ENCODE measurements at regions not wholly inside any gene's neighbourhood (a gene's known extent, or its start where the extent isn't known, plus 50 kb on each side); places are given as distances from the start of the nearest gene placed in this dataset.
"Not testable (repeated sequence)": the region's sequence is repeated elsewhere in the genome, so short reads cannot be mapped to it uniquely, and the experiment has no call there.

DNA sequence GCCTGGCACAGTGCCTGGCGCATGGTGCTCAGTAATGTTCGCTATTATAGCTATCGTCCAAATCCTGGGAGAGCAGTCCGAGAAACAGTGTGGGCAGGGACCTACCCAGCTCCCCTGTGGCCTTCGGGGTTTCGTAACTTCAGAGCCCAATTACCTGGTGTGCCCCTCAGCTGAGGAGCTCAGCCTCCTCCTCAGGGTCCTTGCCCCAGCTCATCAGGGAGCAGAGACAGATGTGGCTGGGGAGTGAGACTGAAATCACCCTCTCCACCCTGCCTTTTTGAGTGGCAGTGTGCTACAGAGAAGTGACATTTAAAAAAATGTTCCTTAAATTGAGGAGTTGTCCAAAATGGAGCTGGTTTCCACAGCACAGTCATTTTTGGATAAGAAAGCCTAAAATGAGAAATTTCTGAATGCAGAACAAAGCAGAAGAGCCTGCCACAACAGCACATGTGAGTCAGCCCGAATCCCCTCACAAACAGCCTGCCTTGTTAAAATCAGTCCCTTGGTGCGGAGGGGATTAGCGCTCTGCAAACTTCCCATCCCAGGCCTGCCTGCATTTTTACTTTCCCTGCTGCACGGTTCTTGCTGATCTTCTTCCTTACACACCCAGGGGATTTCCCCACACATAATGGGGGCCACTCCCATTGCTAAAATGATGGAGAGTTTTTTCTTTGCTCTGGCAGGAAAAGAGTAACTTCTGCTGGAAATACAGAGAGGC, 78.1 kb upstream of the PITX1 start:
- DNase-seq, result no peak

DNA sequence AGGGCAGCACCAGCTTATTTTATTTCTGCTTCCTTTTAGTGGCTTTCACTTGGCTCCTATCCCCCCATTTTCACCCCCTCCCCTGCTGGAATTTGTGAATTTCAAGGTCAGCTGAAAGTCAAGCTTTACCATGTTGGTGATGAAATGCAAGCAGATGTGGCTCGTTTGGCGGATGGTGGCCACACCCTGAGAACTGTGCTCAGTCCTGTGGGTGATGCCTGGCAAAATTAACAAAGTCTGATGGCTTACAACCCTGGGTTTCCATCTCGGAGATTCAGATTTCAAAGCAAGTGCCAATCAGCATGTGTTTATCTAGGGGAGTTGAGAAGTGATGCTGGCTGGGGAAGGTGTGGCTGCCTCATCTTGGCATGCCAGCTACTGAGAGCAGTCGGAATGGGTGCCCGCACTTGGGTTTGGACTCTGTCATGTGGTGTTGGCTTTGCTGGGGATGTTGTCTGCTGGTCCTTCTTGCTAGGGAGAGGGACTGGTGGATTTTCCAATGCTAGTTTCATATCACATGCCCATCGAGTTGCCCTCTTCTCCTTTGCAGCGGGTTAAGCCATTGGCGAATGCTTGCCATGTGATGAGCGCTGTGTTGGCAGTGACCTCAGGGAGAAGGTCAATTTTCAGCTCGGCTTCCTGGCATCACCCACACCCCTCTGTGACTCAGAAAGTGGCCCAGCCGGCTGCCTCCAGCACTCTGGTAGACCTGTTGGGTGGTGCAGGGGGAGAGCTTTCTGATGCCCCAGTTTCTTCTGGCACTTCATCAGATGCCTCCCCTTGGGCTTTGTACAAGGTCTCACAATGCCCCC, 77.0 kb upstream of the PITX1 start:
- no peak for DNase-seq

DNA sequence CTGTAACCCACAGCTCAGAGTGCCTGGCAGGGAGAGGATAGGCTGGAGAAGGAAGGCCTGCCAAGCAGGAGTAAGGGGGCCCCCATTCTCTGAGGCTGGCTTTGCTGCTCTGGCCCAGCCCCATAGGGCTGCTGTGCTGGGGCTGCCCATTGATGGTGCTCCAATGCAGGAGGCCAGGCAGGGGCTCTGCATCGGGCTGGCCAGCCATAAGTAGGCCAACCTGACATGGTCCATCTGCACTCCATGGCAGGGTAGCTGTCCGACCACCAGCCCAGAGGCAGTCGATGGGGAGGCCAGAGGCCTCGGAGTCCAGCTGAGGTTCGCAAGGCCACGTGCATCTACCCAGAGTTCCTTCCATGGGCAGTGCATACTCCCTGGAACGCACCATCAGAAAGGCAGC, 75.0 kb upstream of the PITX1 start:
- no peak for DNase-seq

DNA sequence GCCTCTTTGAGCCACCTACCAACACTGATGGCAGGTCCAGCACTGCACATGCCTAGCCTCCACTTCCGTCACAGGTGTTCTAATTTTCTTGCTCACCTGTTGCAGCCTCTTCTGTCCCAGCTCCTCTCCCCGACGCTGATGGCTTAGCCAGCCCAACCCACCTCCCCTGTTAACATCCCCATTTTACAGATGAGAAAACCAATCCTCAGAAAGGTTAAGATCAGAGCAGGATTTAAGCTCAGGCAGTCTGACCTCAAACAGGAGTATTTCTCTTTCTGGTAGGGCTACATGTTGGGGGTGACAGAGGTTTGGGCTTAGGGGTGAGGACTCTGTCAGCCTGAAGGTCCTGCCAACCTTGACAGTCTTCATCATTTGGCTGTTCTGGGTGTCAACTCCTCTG, 74.5 kb upstream of the PITX1 start:
- no peak for DNase-seq

DNA sequence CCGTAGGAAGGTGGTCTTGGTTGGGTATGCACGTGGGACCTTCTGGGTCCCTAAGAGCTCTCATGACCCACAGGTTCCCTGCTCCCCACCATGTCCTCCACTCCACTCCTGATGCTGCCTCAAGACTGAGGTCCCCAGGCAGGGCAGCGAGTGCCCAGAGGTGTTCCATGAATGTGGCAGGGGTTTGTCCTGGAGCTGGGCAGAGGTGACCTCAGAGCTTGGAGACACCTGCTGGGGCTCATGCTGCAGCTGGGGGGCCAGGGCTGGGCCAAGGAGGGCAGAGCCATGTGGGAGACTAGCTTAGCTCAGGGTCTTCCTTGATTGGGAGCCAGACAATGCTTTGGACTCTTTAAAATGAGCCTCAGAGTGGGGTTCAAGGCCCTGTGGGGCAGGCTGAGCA, 74.0 kb upstream of the PITX1 start:
- no peak for DNase-seq

DNA sequence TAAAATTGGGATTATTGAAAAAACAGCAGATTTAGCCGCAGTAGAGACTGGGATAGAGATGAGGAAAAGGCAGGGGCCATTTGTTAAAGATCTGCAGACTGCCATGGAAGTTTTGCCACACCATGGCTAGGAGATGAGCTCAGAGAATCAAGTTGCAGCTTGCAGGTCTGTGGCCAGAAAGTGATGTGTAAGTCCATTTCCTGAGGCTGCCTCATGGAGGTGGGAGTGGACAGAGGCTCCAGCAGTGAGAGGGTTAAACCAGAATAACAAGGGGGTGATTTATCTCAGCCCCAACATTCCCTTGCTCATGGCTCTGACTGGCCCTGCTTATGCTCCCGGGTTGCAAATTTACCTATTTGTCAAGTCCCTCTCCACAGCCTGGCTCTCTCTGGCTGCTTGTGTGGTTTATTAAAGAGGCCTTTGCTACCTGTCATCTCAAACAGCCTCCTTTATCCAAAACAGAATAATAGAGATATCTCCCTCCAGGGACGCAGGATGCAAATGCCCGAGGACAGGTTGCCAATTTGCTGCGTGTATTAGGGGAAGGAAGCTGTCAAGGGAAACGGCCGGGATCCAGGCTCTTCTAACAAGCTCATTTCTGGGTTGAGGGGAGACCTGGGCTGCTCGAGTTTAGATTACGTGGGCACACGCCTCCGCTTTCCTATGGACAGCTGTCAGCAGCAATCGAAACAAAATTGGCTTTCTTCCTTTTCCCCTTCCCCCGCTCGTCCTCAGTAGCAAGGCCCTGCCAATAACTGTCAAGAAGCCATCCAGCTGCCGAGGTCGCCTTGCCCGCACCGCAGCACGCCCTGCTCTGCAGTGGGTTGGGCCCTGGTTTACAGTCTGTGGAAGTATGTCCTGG, 72.8 kb upstream of the PITX1 start:
- no peak for DNase-seq

DNA sequence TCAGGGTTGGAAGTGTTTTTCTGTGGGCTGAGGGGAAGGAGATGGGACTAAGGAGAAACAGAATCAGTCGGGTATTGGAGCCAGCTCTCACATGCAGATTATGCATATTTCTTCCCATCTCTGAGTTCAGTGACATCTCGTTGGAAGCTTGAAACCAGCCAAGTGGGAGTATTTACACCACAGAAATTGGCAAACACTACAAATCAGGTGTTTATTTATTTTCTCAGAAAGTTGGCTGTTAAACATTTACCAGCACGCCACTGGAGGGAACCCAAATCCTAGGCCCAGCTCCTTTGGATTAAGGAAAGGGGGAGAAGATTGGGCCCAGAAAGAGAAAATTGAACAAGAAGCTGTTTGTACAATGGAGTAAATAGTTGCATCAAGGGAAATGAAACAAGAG, 72.1 kb upstream of the PITX1 start:
- peak; percentile 42 for DNase-seq

DNA sequence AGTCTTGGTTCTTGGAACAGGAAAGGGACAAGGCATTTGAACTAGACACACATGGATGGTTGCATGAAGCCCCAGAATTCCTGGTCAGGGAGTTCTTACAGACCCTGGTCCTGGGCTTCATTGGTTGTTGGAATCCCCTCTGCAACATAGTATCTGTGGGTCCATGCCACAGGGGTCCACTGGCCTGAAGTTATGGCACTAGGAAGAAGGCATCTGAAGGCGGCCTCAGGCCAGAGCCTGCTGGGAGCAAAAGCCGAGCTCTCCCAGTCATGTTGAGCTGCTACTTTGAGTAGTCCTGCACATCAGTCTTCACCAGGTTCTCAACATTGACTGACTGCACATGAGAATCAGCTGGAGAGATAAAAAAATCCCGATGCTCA, 71.1 kb upstream of the PITX1 start:
- no peak for DNase-seq

DNA sequence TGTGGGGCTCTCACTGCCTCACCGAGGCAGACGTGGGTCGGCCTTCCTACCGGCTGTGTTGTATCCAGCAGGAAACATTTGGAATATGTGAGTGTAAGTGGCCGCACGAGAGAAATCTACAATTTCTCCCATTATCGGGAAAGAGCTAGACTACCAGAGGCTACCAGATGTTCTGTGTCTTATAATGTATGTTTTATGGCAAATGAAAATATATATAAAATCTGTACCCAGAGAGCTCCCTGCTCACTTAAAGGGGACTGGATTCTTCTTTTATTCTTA, 69.5 kb upstream of the PITX1 start:
- no peak for DNase-seq

DNA sequence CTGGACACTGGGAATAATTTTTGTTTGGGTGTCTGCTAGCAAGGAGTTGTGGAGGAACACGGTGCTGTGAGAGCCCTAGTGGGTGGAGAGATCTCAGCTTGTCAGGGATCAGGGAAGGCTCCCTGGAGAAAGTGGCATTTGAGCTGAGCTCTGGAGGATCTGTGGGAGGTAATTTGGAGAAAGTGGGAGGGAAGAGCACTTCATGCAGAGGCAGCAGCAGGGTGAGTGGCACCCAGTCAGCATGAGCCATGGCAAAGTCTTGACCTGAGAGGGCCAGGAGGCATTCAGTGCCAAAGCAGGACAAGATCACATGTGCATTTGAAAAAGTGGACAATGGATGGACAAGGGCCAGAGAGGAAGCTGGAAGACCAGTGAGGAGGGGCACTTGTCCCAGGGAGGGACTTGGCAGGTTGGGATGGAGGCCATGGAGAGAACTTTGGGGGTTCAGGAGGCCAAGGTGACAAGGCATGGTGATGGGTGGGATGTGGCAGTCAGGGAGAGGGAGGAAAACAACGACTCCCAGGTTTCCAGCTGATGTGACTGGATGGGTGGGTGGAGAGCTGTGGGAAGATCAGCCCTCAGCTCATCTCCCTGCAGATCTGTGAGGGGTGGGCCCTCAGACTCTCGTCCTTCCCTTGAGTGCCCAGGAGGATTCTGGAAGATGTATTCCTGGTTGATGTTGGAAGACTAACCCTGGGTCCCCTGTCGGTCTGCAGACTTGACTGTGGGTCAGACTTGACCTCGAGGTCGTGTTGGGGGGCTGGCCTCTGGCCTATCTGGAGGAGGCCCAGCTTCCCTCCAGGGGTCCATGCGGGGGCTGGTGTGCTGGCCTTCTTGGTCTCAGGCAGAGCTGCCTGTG, 68.9 kb upstream of the PITX1 start:
- no peak for DNase-seq

DNA sequence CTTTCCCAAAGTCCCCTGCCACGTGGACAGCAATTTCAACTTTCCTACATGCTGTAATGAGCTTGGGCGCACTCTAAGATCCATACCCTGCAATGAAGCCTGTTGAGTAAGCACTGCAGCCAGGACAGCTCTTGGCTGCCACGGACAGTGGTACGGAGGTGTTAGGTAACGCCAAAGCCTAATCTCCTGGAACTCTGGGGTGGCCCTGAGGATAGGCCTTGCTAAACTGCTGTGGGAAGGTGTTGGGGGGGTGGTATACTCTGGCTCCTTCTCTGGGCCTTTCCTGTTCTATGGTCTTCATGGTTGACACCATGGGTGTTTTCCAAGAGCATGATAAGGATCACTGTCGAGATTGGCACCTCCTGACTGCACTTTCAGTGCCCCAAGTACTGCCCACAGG, 66.4 kb upstream of the PITX1 start:
- no peak for DNase-seq

DNA sequence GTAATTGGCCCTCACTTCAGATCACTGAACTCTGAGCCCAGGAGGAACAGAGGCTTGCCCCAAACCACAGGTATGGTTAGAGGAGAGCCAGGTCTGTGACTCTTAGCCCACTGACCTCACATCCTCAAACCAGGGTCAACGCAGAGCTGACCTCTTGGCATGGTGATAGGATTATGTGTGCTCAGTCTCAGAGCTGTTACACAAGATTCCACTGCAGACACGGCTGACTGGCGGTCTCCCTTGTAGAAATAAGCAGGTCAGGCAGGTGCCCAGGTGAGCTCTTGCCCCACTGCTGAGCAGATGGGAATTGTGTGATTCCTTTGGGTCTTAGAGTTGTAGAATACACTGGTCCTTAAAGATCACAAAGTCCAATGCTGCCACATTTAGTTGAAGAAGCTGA, 66.0 kb upstream of the PITX1 start:
- DNase-seq, result no peak

DNA sequence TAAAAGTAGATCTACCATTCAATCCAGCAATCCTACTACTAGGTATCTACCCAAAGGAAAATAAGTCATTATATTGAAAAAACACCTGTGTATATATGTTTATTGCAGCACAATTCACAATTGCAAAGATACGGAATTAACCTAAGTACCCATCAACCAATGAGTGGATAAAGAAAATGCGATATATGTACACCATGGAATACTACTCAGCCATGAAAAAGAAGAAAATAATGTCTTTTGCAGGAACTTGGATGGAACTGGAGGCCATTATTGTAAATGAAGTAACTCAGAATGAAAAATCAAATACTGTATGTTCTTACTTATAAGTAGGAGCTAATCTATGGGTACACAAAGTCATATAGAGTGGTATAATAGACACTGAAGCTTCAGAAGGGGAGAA, 63.4 kb upstream of the PITX1 start:
- DNase-seq, result no peak

DNA sequence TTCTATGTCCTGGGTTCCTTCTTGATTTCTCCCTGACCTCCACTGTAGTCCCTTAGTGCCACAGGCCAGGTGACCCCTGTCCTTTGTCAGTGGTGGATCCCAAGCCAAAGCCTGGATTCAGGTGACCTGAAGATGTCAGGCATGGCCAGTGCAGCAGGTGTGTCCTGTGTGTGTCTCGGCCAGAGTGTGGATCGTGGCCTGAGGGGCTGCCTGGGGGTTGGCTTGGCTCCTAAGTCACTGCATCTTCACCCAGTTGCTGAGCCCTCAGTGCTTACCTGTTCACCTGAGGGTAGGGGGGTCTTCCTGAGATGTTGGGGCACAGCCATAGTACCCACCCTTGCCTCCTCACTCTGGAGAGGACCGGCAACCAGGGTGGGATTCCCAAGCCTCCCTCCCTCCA, 61.8 kb upstream of the PITX1 start:
- DNase-seq, result no peak

DNA sequence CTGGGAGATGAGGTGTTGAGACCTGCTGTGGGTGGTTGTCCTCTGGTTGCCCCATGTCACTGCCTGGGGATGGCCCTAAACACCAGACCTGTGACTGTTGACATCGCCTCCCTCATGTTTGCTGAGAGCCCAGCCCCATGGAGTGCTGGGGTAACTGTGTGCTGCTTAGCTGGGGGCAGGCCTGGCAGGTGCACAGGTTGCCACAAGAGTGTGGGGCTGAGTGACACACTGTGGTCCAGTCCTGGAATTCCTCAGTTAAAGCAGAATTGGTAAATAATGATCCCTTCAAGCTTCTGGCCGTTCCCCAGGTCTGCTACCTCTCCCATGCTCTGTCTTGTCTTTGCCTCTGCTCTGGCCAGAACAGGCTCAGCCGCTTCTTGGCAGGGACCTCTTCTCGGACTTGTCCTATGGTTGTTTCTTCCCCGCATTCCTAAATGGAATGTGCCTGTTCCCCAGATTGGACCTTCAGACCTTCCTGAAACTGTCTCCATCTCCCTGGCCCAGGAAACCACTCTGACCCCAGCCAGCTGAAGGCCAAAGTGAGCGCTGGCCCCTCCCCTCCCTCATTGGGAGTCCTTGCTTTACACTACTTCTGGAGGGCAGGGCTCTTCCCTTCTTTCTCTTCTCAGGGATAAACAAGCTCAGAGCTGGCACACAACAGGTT, 61.2 kb upstream of the PITX1 start:
- peak; percentile 17 for DNase-seq

DNA sequence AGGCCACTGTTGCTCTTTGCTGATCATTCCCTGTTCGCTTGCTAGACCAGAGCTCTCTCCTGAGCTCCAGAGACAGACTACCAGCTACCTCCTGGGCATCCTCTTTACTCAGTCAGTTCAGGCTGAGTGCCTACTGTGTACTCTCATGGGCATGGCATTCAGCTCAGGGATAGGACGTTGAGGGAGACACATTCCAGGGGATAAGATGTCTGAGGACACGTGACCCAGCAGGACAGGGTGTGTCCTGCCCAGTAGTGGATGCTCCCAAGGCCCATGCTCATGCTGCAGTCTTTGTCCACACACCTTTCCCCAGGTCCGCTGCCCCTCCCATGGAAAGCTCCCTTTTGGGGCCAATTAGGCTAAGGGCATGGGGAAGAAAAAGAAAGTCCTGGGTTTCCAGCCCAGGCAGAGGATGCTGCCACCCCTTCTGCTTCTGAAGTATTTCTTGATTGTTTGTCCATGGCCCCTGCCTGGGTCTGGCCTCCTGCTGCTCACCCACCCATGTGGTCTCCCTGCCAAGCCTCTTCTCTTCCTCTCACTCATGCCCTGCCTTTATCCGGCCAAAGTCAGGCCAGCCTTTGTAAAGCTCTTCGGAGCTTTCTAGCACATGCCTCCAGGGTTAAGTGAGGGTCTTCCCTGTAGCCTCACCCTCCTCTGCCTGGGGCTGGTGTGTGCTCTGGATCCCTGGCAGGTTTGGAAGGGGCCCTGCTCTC, 60.5 kb upstream of the PITX1 start:
- DNase-seq, result no peak

DNA sequence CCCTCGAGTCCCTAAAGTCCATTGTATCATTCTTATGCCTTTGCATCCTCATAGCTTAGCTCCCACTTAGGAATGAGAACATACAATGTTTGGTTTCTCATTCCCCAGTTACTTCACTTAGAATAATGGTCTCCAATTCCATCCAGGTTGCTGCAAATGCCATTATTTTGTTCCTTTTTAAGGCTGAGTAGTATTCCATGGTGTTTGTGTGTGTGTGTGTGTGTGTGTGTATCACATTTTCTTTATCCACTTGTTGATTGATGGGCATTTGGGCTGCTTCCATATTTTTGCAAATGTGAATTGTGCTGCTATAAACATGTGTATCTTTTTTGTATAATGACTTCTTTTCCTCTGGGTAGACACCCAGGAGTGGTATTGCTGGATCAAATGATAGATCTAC, 59.5 kb upstream of the PITX1 start:
- not testable (repeated sequence) for DNase-seq

DNA sequence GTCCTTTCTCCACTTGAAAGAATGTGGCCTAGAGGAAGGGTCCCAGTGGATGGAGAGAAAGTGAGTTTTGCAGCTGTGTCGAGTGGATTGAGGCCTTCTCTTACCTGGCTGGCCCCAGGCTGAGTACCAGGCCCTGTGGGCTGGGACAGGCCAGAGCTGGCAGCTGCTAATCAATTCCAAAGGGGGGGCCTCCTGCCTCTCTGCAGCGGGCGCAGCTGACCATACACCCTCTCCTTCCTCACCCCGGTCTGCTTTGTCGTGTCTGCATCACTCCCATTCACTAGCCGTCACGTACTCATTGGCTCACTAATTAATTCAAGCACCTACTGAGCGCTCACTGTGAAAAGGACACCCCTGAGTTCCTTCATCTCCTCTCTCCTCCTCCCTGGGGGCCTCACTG, 58.4 kb upstream of the PITX1 start:
- no peak for DNase-seq

DNA sequence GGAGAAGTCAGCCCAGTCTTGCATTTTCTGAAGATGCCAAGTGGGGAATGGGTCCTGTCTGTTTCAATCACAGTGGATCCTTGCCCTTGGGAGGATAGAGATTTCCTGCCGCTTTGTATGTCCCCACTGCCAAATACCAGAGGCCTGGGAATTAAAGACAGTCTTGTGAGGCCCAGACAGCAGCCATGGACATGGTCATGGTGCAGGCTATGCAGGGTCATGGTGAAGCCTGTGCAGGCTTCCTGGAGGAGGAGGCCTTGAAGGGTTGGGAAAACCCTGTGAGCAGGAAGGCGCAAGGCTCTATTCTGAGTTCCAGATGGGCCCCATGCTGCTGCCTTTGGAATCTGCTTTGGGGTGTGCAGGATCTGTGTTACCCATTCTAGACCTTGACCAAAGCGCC, 57.3 kb upstream of the PITX1 start:
- no peak for DNase-seq

DNA sequence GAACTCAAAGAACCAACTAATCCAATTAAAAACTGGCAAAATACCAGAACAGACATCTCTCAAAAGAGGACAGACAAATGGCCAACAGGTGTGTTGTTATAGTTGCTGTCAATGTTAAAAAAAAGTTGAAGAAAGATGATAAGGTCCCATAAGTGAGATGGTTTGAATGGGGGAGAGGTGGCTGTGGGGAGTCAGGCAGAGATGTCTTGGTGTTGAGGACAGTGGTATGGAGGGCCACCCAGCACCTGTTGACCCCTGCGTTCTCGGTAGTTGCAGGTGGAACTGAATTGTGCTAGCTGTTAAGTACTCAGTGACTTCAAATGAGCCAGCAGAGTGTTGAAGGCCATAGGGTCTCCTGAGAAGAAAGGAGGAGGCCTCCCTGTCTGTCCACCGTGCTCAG, 55.9 kb upstream of the PITX1 start:
- no peak for DNase-seq

DNA sequence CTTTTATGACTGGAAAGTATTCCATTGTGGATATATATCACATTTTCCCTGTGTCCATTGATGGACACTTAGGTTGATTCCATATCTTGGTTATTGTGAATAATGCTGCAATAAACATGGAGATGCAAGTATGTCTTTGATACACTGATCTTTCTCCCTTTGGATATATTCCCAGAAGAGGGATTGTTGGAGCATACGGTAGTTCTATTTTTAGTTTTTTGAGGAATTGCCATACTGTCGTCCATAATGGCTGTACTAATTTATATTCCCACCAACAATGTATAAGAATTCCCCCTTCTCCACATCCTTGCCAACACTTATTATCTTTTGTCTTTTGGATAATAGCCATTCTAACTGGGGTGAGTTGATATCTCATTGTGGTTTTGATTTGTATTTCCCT, 54.9 kb upstream of the PITX1 start:
- no peak for DNase-seq

DNA sequence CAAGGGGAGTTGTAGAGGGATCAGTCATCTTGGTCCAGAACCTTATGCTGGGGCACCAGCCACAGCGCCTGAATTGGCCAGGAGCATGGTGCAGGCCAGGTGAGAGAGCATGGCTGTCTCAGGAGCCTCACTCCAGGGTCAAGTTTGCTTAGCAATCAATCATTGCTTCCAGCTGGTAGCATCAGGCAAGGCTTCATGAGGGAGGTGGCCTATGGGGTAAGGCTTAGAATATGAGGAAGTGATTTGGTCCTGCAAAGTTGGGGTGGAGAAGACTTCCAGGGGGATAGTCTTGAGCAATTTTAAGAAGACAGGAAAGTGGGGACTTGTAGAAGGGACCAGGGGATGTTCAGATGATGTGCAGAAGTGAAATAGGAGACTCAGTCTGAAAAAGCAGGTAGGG, 53.9 kb upstream of the PITX1 start:
- no peak for DNase-seq

Data from DMS53 (cell line).